GM12873 (cell line): ENCODE measurements at regions not wholly inside any gene's neighbourhood (a gene's known extent, or its start where the extent isn't known, plus 50 kb on each side); places are given as distances from the start of the nearest gene placed in this dataset.

Source experiments
- CTCF ChIP-seq: IDR thresholded peaks from 2 replicates; pipeline ENCODE4 v1.5.1; 2012; ENCODE audit warnings: low read depth, mild to moderate bottlenecking, moderate library complexity, low read length, control low read depth; ENCODE audit not compliant: insufficient read depth; ENCODE audit errors: missing control alignments

DNA sequence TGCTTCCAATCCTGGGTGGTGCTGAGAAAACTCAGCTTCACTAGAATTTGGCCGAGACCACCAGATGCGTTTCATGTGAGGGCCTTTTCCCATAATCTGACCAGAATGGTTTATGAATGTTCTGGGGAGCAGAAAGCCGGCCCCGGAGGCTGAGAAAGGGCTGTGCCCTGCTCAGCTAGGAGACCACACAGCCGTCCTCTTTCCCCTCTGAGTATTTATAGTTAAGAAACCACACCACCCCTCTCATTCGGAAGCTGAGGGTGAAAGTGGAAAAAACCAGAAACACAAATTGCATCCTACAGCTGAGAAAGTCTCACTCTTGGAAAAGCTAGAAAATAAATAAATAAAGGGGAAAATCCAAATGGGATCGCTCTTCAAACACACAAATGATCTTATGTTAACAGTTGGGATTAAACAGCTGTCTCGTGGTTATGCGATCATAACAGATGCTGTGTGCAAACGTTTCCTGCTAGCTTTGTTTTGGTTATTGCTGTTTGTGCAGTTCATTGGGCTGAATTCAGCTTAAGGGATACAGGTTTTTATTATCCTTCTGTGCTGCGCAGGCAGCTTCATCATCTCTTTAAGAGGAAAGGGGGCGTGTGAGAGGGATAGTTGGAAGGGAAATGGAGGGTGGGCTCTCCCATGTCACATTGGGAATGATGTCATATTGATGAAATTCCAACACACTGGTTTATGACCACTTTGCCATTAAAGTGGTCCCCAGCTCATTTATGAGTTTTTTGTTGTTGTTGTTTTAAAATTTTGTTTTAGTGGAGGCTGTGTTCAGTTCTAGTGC is 1026.2 kb upstream of the NR2F2 start:
- TF ChIP-seq CTCF, result no peak

- no peak for TF ChIP-seq CTCF
Observed at GRCh38 chr15:95304947-95305400, 1025.5 kb upstream of the NR2F2 start.

- TF ChIP-seq CTCF, result no peak
Observed at GRCh38 chr15:95307115-95307514, 1023.4 kb upstream of the NR2F2 start.

- no peak for TF ChIP-seq CTCF
Observed at GRCh38 chr15:95319242-95319641, 1011.3 kb upstream of the NR2F2 start.

- no peak for TF ChIP-seq CTCF
Observed at GRCh38 chr15:95323796-95324195, 1006.7 kb upstream of the NR2F2 start.

DNA sequence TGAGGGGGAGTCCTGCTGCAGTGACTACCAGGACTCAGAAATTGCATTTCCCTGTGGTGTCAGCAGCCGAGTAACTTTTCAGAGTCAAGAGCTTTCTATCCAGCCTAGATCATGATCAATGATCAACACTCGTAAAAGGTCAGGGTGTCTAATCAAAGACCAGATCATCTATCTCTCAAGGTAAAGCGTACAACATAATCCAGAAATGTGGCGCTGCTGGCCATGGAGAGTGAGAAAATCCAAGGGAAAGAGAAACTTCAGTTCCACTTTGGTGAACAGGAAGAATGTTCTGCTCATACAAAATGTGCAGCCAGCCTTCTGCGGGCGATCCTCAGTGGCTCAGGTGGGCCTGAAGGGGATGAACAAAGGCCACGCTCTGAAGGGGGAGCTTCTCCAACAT is 1005.8 kb upstream of the NR2F2 start:
- no peak for TF ChIP-seq CTCF

DNA sequence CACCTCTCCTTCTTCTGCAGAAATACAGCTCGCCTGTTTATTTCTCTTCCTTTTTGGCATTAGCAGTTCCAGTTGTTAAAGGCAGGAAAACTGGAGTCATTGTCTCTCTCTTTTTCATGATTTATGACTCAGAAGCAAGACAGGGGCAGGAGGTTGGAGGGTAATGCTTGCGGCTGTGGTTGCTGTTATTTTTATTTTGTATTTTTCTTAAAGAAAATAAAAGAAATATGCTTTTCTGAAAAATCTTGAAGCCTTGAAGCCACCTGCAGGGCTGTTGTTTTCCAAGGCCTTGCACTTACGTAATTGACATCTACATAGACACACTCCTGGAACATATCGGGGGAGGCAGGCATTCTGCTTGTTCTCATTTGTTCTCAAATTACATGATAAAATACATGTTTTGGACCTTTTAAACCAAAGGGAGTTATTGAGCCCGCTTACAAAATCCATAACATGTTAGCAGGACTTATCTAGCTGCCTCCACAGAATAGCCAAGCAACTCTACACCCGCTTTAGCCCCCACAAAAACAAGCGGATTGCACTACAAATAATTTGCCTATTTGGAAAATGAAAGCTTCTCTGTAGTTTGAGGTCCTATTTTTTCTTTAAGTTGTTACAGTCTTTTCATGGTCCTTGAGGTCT is 1004.6 kb upstream of the NR2F2 start:
- no peak for TF ChIP-seq CTCF
